Activated naive CD4-positive, alpha-beta T cell treated with anti-CD3 and anti-CD28 coated beads, Interleukin-2, amount 50 U/mL, for 24 hours (primary cell): ENCODE measurements at regions not wholly inside any gene's neighbourhood (a gene's known extent, or its start where the extent isn't known, plus 50 kb on each side); places are given as distances from the start of the nearest gene placed in this dataset.

Source experiments
- H3K27ac Mint-ChIP-seq: one replicate; pipeline ENCODE4 v1.8.0; 2021; ENCODE audit warnings: mild to moderate bottlenecking, mixed read lengths
- H3K27me3 Mint-ChIP-seq: one replicate; pipeline ENCODE4 v1.8.0; 2021; ENCODE audit warnings: mixed read lengths
- H3K36me3 Mint-ChIP-seq: one replicate; pipeline ENCODE4 v1.8.0; 2021; ENCODE audit warnings: mixed read lengths
- H3K4me1 Mint-ChIP-seq: one replicate; pipeline ENCODE4 v1.8.0; 2021; ENCODE audit warnings: mixed read lengths
- H3K4me3 Mint-ChIP-seq: one replicate; pipeline ENCODE4 v1.8.0; 2021; ENCODE audit warnings: mild to moderate bottlenecking, mixed read lengths
- H3K9me3 Mint-ChIP-seq: one replicate; pipeline ENCODE4 v1.8.0; 2021; ENCODE audit warnings: mixed read lengths

DNA sequence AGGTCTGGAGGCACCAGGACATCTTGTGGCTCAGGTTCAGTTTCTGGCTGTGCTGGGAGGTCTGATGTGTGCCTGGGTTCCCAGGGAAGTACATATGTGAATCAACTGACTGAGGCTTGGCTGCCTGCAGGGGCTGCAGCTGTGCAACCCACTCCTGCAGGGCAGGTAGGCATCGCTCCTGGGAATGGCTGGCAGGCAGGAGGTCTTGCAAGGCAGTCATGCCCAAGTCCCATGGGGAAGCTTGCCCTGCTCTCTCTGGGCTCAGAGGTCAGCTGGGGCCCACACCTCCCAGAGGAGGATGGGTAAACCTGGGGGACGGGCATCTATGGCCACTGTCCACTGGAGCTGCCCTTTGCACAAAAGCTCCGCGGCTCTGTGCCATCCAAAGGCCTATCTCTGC is 1141.8 kb downstream of the SLITRK1 start:
- Mint-ChIP-seq H3K4me1 (no peaks in the 10 kb centered on the region), H3K27ac (no peak overlapping the region), H3K27me3 (no peaks in the 10 kb centered on the region), H3K9me3 (peaks cover 31% of the 10 kb centered on the region), H3K36me3 (no peaks in the 10 kb centered on the region), H3K4me3 (no peak overlapping the region)

DNA sequence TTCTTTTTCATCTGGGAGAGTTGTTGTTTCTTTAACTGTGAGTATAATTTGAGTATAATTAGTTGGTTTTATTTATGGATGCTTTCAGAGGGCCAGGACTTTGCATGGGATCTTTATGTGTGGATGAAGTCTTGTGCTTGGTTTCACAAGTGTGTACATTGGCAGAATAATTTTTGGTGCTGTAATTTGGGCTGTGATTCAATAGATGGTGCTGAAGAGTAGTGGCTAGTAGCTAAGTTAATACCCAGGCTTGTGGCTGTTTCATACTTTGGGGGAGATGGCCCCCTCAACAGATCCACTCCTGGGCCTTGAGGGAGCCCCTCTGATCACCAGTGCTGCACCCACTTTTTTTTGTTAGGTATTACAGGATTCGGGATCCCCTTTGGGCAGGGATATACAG is 1142.4 kb downstream of the SLITRK1 start:
- Mint-ChIP-seq H3K9me3 (peaks cover 31% of the 10 kb centered on the region), H3K27ac (no peak overlapping the region), H3K36me3 (no peaks in the 10 kb centered on the region), H3K4me1 (no peaks in the 10 kb centered on the region), H3K4me3 (no peak overlapping the region), H3K27me3 (no peaks in the 10 kb centered on the region)

DNA sequence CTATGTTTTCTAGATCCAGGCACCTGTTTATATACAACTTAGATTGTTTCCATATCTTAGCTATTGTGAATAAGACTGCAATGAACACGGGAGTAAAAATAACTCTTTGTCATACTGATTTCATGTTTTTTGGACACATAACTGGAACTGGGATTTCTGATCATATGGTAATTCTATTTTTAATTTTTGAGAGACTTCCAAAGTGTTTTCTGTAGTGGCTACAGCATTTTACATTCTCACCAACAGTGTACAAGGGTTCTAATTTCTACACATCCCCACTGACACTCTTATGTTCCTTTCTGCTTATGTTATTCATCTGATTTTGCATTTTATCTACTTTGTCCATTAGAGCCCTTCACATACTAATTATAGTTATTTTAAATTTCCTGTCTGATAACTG is 1152.9 kb downstream of the SLITRK1 start:
- Mint-ChIP-seq H3K27ac (no peak overlapping the region), H3K4me3 (no peak overlapping the region), H3K9me3 (peaks cover 11% of the 10 kb centered on the region), H3K4me1 (no peaks in the 10 kb centered on the region), H3K36me3 (no peaks in the 10 kb centered on the region), H3K27me3 (no peaks in the 10 kb centered on the region)

DNA sequence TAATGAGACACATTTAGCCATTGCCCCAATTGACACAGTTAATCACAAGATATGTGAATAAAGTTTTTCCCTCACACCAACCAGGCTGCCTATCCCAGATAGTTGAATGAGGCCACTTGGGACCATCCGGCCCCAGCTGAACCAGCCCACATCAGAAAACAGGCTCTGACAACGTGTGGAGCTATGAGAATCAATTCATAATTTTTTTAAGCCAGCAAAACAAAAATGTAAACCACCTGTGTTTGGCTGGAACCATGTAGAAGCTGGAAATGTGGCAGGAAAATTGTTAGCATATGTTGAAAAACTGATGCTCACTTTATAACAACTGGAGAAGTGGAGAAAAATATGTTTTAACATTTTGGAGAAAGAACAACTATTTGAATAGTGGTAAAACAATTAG is 1161.3 kb downstream of the SLITRK1 start:
- no peak overlapping the region for H3K27ac Mint-ChIP-seq
- H3K9me3 Mint-ChIP-seq = peaks cover 4% of the 10 kb centered on the region
- no peaks in the 10 kb centered on the region for H3K4me1 Mint-ChIP-seq
- H3K27me3 Mint-ChIP-seq = no peaks in the 10 kb centered on the region
- H3K4me3 Mint-ChIP-seq = no peak overlapping the region
- no peaks in the 10 kb centered on the region for H3K36me3 Mint-ChIP-seq

DNA sequence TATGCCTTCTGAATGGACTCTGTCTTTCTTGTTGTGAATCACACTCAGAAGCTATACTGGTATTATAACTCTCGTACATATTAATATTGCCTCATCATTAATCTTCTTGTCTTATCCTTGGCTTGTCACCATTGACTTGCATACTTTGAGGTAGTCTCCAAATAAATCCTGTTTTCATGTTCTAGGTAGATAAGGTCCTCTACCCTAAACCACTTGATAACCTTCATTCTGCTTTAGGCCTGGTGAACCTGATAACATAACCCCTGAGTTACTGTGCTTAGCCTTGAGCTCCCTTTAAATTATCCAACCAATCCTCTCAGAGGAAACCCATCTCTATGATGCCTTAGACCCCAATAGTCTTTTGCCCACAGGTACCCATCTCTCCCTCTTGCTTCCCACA is 1162.3 kb downstream of the SLITRK1 start:
- Mint-ChIP-seq H3K27me3 (no peaks in the 10 kb centered on the region), H3K4me3 (no peak overlapping the region), H3K4me1 (no peaks in the 10 kb centered on the region), H3K9me3 (peaks cover 4% of the 10 kb centered on the region), H3K36me3 (no peaks in the 10 kb centered on the region), H3K27ac (no peak overlapping the region)

DNA sequence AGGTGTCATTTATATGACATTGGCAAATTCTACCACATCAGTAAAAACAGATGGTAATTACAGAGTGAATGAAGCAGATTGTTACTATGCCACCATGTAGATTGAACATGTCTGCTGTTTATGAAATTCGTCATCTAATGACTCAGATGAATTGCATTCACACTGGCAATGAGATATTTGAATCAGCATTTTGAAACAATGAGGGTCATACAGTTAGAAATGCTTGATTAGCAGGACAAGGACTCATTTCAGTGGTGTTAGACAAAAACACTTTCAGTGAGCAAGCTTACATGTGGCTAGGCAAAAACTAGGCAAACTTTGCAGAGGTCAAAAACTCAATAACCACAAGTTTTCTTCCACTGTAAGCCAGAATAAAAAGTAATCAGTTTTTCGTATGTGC is 1165.0 kb downstream of the SLITRK1 start:
- no peak overlapping the region for H3K4me3 Mint-ChIP-seq
- no peak overlapping the region for H3K27ac Mint-ChIP-seq
- no peaks in the 10 kb centered on the region for H3K36me3 Mint-ChIP-seq
- peaks cover 4% of the 10 kb centered on the region for H3K9me3 Mint-ChIP-seq
- H3K27me3 Mint-ChIP-seq = no peaks in the 10 kb centered on the region
- no peaks in the 10 kb centered on the region for H3K4me1 Mint-ChIP-seq

DNA sequence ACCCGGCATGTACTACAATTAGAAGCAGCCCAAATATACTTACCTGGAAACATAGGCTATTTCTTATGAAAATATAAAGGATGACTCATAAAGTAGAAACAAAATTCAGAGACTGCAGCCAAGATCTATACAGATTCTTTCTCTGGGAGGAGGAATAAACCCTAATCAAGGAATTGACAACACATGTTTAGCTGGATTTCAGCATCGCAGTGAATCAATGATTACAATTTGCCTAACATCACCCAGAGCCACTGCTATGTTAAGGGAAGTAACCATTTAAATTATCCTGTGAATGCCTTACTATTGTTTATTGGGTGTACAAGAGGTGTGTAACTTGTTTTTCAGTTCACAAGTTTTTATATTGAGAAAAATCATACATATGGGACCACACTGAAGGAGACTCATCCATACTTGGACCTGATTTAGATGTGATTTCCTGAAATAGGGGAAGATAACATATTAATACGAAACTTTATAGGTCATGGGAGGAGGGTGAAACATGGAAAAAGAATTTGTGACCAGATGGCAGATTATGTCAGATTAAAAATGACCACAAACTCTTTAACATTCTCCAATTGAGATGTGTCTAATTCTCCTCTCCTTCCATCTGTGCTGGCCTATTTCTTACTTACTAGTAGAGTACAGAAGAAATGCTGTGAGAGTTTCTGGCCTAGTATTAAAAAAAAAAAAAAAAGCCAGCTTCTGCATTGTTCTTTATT is 1168.4 kb downstream of the SLITRK1 start:
- H3K27ac Mint-ChIP-seq = no peak overlapping the region
- H3K9me3 Mint-ChIP-seq = peaks cover 4% of the 10 kb centered on the region
- H3K27me3 Mint-ChIP-seq = no peaks in the 10 kb centered on the region
- no peaks in the 10 kb centered on the region for H3K36me3 Mint-ChIP-seq
- H3K4me3 Mint-ChIP-seq = no peak overlapping the region
- no peaks in the 10 kb centered on the region for H3K4me1 Mint-ChIP-seq

DNA sequence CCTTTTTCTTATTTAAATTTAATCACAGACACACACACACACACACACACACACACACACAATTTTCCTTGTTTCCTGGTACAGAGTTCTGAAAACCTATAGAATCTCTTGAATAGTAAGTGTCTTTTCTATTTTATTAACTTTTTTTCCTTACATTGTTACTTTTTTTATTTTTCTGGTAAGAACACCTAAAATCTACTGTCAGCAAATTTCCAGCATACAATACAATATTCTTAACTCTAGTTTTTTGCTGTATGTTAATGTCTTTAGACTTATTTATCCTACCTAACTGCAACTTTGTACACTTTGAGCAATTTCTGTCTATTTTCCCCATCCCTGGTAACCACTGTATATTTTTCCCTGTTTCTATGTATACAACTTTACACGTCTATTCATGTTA is 1179.8 kb downstream of the SLITRK1 start:
- no peaks in the 10 kb centered on the region for H3K4me1 Mint-ChIP-seq
- no peaks in the 10 kb centered on the region for H3K9me3 Mint-ChIP-seq
- H3K4me3 Mint-ChIP-seq = no peak overlapping the region
- H3K27ac Mint-ChIP-seq = no peak overlapping the region
- H3K36me3 Mint-ChIP-seq = no peaks in the 10 kb centered on the region
- H3K27me3 Mint-ChIP-seq = no peaks in the 10 kb centered on the region

DNA sequence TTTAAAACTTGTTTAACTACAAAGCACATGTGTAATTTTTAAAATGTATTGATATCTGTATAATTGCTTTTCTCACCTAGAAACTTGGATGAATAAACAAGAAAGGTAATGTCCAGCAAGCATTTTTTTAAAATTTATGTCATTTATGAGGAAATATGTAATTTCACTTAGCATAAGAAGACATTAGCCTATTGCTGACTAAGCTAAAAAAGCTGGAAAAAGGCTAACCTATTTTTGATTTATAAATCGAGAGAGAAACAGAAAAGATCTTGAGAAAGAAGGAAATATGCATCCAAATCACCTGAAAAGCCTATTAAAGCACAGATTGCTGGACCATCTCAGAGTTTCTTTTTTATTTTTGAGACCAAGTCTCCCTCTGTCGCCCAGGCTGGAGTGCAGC is 1181.3 kb downstream of the SLITRK1 start:
- H3K36me3 Mint-ChIP-seq = no peaks in the 10 kb centered on the region
- no peak overlapping the region for H3K4me3 Mint-ChIP-seq

DNA sequence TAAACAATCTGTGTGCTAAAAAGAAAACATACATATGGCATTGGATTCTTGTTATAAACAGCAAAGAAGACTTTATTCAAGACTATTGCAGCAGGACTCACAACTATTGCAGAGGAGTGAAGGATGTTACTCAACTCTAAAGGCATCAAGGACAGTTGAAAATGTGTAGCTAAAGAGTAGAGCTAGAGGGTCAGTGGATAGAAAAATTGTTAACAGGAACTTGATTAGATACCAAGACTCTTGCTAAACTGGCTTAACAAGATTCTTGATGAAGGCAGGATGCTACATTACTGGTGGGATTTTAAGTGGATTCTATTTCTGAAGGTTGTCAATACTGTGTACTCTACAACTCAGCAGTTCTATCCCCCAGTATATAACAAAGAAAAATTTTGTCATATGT is 1183.3 kb downstream of the SLITRK1 start:
- H3K4me1 Mint-ChIP-seq = no peaks in the 10 kb centered on the region
- H3K4me3 Mint-ChIP-seq = no peak overlapping the region
- H3K27ac Mint-ChIP-seq = no peak overlapping the region
- H3K36me3 Mint-ChIP-seq = no peaks in the 10 kb centered on the region
- no peaks in the 10 kb centered on the region for H3K27me3 Mint-ChIP-seq
- H3K9me3 Mint-ChIP-seq = no peaks in the 10 kb centered on the region

More for the DNA sequence above, 1181.3 kb downstream of the SLITRK1 start:
- Mint-ChIP-seq H3K27ac (no peak overlapping the region), H3K27me3 (no peaks in the 10 kb centered on the region), H3K4me1 (no peaks in the 10 kb centered on the region), H3K9me3 (no peaks in the 10 kb centered on the region)

DNA sequence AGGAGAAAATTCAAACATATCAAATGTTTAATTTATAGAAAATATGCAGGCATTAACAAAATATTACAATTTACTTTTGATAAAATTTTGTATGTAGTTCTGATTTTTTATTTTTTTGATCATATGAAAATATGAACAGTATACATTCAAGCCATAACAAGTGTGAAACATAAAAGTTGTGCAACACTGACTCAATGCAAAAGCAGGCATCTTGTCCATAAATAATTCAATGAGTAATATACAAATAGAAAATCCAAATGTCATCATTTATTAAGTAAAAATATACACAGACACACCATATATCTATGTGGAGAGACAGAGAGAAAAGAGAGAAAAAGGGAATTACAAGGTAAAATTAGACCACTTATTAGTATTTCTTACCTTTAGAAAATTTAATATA is 1183.9 kb downstream of the SLITRK1 start:
- no peaks in the 10 kb centered on the region for H3K9me3 Mint-ChIP-seq
- H3K4me3 Mint-ChIP-seq = no peak overlapping the region
- H3K27ac Mint-ChIP-seq = no peak overlapping the region
- no peaks in the 10 kb centered on the region for H3K27me3 Mint-ChIP-seq
- no peaks in the 10 kb centered on the region for H3K4me1 Mint-ChIP-seq
- no peaks in the 10 kb centered on the region for H3K36me3 Mint-ChIP-seq

DNA sequence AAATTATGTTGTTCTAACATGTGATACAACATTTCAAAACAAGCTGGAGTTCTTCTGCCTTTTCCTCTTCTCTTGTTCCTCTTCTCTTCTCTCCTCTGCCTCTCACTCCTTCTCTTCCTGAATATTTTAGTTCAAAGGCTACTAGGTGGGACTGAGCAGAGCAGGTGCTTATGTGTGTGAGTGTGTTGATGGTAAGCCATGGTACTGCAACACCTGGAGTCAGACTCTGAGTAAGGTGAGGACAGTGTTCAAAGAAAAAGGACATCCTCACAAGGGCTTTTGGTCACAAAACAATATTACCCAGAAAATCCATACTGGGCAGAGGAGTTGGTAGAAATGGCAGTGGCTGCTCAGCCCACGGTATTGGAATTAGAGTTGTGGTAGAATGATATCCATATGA is 1188.7 kb downstream of the SLITRK1 start:
- no peaks in the 10 kb centered on the region for H3K36me3 Mint-ChIP-seq
- no peak overlapping the region for H3K27ac Mint-ChIP-seq
- H3K4me1 Mint-ChIP-seq = peaks cover 10% of the 10 kb centered on the region
- H3K9me3 Mint-ChIP-seq = no peaks in the 10 kb centered on the region
- H3K4me3 Mint-ChIP-seq = no peak overlapping the region
- H3K27me3 Mint-ChIP-seq = no peaks in the 10 kb centered on the region

DNA sequence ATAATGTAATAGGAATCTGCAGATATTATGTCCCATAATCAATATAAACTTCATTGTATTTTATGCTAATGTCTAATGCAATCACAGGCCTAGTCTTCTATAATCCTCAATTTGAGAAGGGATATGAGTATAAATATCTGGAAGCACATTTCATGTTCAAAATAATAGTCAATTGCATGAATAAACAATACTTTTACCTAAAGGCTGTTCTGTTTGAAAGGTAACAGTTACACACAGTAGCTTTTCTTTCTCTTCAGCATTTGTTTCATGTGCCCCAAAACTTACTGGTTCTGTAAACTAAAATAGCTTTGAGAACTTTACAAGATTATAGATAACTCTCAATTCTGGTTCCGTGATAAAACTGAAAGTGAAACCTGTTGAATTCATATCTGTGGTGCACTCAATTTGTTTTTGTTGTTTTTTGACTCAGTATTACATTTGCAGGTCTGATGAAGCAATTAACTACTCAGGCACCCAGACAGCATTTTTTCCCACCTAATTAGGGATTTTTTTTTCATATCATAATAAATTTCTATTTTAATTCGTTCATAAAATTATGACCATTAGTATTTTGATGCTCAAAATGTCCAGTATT is 1193.8 kb downstream of the SLITRK1 start:
- Mint-ChIP-seq H3K4me3 (peak overlapping the region; percentile 79), H3K27me3 (no peaks in the 10 kb centered on the region), H3K9me3 (no peaks in the 10 kb centered on the region), H3K27ac (no peak overlapping the region), H3K36me3 (no peaks in the 10 kb centered on the region), H3K4me1 (peaks cover 30% of the 10 kb centered on the region)

DNA sequence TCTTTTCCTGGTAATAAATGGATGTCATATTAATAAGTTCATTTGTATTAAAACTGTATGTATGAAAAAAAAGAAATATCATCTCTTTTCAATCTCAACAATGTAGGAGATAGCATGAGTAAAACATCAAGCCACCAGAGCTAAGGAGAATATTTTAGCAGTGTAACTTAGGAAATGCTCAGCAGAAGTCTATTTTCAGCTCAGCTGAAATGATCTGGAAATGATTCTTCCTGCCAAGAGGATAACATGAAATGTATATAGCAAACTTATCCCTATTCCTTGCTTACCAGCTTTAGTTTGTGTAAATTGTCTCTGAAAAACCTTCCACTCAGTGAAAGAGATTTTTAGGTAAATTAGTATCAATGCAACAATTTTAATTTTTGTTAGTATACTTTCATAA is 1194.4 kb downstream of the SLITRK1 start:
- peaks cover 30% of the 10 kb centered on the region for H3K4me1 Mint-ChIP-seq
- no peaks in the 10 kb centered on the region for H3K36me3 Mint-ChIP-seq
- no peaks in the 10 kb centered on the region for H3K27me3 Mint-ChIP-seq
- no peak overlapping the region for H3K27ac Mint-ChIP-seq
- peak overlapping the region; percentile 79 for H3K4me3 Mint-ChIP-seq
- no peaks in the 10 kb centered on the region for H3K9me3 Mint-ChIP-seq

DNA sequence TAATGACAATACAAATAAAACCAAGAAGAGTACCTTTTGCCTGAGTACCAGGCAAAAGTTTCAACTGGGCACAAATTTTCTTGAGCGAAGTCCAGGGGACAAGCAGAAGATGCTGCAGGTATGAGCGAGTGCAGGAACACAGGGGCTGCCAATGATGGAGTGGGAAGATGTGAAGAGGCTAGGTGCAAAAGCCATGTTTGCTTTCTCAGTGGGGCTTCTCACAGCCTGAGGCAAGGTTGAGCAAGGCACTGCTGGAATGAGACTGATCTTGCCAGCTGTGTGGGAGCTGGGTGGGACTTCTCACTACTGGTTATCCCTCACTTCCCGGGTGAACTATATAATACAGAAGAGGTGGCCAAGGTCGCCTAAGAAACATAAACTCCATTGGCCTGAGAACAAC is 1200.7 kb downstream of the SLITRK1 start:
- Mint-ChIP-seq H3K9me3 (no peaks in the 10 kb centered on the region), H3K36me3 (no peaks in the 10 kb centered on the region), H3K27me3 (no peaks in the 10 kb centered on the region), H3K27ac (no peak overlapping the region), H3K4me1 (peaks cover 3% of the 10 kb centered on the region), H3K4me3 (no peak overlapping the region)

DNA sequence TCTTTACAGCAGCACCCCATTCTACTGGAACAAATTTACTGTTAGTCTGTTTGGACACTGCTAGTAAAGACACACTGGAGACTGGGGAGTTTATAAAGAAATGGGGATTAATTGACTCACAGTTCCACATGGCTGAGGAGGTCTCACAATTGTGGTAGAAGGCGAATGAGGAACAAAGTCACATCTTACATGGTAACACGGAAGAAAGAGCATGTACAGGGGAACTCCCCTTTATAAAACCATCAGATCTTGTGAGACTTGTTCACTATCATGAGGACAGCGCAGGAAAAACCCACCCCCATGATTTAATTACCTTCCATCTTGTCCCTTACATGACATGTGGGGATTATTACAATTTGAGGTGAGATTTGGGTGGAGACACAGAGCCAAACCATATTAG is 1204.2 kb downstream of the SLITRK1 start:
- Mint-ChIP-seq H3K27me3 (no peaks in the 10 kb centered on the region), H3K4me1 (no peaks in the 10 kb centered on the region), H3K27ac (no peak overlapping the region)

DNA sequence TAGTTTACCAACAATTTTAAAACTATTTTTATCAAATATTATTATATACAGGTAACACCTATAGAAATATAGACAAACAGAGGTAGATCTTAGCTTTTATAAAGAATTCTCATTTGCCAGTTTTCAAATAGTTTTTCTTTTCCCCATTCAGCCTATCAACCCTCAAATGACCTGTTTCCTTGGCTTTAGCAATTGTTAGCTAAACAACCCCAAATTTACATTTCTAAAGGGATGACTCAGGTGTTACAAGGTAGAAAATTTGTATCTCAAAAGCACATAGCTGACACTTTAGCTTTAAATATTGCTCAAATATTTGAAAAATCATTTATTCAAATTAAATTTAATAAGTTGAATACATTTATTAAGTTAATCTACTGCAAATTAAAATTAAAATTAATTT is 1207.2 kb downstream of the SLITRK1 start:
- Mint-ChIP-seq H3K4me1 (no peaks in the 10 kb centered on the region), H3K36me3 (no peaks in the 10 kb centered on the region), H3K9me3 (no peaks in the 10 kb centered on the region), H3K27ac (no peak overlapping the region), H3K4me3 (no peak overlapping the region), H3K27me3 (no peaks in the 10 kb centered on the region)

More for the DNA sequence above, 1204.2 kb downstream of the SLITRK1 start:
- Mint-ChIP-seq H3K4me3 (no peak overlapping the region), H3K36me3 (no peaks in the 10 kb centered on the region), H3K9me3 (no peaks in the 10 kb centered on the region)
